SK-N-SH (cell line): ENCODE measurements at regions not wholly inside any gene's neighbourhood (a gene's known extent, or its start where the extent isn't known, plus 50 kb on each side); places are given as distances from the start of the nearest gene placed in this dataset.

ENCODE experiments used
- POLR2AphosphoS5 ChIP-seq: IDR thresholded peaks from 2 replicates; pipeline ENCODE4 v1.6.1; 2012; ENCODE audit warnings: low read depth, low read length
- RFX5 ChIP-seq: IDR thresholded peaks from 2 replicates; pipeline ENCODE4 v1.6.1; 2012; ENCODE audit warnings: mild to moderate bottlenecking, improper control_type of control experiment, low read length
- TF ChIP-seq, protein P1 (sequence below): fragments of 200-600 bp; sonication (generic); IDR thresholded peaks from 2 replicates; pipeline ENCODE4 v1.6.1; 2017; ENCODE audit warnings: antibody characterized with exemption, mild to moderate bottlenecking, moderate library complexity
- TF ChIP-seq, protein P2 (sequence below): fragments of 150-350 bp; IDR thresholded peaks from 2 replicates; pipeline ENCODE4 v1.6.1; 2017; ENCODE audit warnings: antibody characterized with exemption, low read length, low read depth, borderline replicate concordance
- TF ChIP-seq, protein P3 (sequence below): IDR thresholded peaks from 2 replicates; pipeline ENCODE4 v1.6.1; 2012; ENCODE audit warnings: mild to moderate bottlenecking, low read depth, low read length, moderate library complexity

DNA sequence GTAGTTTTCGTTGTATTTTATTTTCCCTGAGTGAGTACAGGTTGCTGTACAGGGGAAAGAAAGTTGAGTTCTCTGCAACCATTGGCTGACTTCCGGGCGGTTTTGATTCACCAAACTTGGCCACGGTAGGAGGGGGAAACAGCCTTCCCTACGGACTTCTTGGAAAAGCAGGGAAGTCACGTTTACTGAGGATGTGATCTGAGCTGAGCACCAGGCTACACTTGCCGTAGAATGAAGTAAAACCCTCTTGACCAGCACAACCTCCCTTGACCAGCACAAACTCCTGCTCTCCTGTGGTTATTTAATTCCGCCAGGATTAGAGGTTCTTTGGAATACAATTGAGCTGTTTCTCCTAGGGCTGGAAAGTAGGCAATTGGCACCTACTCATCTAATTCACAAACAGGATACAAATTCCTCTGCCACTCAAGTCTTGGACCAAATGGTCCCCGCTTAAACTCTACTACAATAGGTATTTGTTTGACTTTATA is 242.0 kb upstream of the RBFOX1 start:
- TF ChIP-seq, protein P1, sequence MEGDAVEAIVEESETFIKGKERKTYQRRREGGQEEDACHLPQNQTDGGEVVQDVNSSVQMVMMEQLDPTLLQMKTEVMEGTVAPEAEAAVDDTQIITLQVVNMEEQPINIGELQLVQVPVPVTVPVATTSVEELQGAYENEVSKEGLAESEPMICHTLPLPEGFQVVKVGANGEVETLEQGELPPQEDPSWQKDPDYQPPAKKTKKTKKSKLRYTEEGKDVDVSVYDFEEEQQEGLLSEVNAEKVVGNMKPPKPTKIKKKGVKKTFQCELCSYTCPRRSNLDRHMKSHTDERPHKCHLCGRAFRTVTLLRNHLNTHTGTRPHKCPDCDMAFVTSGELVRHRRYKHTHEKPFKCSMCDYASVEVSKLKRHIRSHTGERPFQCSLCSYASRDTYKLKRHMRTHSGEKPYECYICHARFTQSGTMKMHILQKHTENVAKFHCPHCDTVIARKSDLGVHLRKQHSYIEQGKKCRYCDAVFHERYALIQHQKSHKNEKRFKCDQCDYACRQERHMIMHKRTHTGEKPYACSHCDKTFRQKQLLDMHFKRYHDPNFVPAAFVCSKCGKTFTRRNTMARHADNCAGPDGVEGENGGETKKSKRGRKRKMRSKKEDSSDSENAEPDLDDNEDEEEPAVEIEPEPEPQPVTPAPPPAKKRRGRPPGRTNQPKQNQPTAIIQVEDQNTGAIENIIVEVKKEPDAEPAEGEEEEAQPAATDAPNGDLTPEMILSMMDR: no peak
- no peak for TF ChIP-seq RFX5
- TF ChIP-seq, protein P2, sequence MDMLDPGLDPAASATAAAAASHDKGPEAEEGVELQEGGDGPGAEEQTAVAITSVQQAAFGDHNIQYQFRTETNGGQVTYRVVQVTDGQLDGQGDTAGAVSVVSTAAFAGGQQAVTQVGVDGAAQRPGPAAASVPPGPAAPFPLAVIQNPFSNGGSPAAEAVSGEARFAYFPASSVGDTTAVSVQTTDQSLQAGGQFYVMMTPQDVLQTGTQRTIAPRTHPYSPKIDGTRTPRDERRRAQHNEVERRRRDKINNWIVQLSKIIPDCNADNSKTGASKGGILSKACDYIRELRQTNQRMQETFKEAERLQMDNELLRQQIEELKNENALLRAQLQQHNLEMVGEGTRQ: no peak
- no peak for TF ChIP-seq POLR2AphosphoS5
- TF ChIP-seq, protein P3, sequence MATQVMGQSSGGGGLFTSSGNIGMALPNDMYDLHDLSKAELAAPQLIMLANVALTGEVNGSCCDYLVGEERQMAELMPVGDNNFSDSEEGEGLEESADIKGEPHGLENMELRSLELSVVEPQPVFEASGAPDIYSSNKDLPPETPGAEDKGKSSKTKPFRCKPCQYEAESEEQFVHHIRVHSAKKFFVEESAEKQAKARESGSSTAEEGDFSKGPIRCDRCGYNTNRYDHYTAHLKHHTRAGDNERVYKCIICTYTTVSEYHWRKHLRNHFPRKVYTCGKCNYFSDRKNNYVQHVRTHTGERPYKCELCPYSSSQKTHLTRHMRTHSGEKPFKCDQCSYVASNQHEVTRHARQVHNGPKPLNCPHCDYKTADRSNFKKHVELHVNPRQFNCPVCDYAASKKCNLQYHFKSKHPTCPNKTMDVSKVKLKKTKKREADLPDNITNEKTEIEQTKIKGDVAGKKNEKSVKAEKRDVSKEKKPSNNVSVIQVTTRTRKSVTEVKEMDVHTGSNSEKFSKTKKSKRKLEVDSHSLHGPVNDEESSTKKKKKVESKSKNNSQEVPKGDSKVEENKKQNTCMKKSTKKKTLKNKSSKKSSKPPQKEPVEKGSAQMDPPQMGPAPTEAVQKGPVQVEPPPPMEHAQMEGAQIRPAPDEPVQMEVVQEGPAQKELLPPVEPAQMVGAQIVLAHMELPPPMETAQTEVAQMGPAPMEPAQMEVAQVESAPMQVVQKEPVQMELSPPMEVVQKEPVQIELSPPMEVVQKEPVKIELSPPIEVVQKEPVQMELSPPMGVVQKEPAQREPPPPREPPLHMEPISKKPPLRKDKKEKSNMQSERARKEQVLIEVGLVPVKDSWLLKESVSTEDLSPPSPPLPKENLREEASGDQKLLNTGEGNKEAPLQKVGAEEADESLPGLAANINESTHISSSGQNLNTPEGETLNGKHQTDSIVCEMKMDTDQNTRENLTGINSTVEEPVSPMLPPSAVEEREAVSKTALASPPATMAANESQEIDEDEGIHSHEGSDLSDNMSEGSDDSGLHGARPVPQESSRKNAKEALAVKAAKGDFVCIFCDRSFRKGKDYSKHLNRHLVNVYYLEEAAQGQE: no peak
